Psoas muscle (tissue), 7 donors: ENCODE measurements at regions not wholly inside any gene's neighbourhood (a gene's known extent, or its start where the extent isn't known, plus 50 kb on each side); places are given as distances from the start of the nearest gene placed in this dataset.

Source experiments
- ATAC-seq, 4 donors: fragments of 200-7000 bp; cut with Tn5 transposase; one replicate each; pipeline ENCODE4 v1.9.1; 2020; ENCODE audit warnings: moderate library complexity in 3 of 4, mild to moderate bottlenecking in 2 of 4
- DNase-seq, 2 donors: peaks; one replicate each; pipeline ENCODE4 v3.0.0-alpha.2; 2020
- H3K27ac ChIP-seq: fragments of 200-600 bp; one replicate; pipeline ENCODE4 v1.8.0; 2022
- H3K27me3 ChIP-seq, 3 donors: fragments of 200-600 bp in 1 of 3; one replicate each; pipeline versions ENCODE4 v1.6.1 to v1.8.0; 2013 to 2022; ENCODE audit warnings: low read length in 2 of 3, mild to moderate bottlenecking in 2 of 3, moderate library complexity in 1 of 3; ENCODE audit not compliant: insufficient read depth in 3 of 3
- H3K36me3 ChIP-seq, 2 donors: fragments of 200-600 bp in 1 of 2; one replicate each; pipeline versions ENCODE4 v1.6.1 to v1.8.0; 2013 to 2022; ENCODE audit warnings: low read depth in 1 of 2, mild to moderate bottlenecking in 1 of 2, moderate library complexity in 1 of 2; ENCODE audit not compliant: insufficient read depth in 1 of 2
- H3K4me1 ChIP-seq: fragments of 200-600 bp; one replicate; pipeline ENCODE4 v1.8.0; 2022
- H3K4me3 ChIP-seq: fragments of 200-600 bp; one replicate; pipeline ENCODE4 v1.8.0; 2022; ENCODE audit warnings: mild to moderate bottlenecking
- H3K9me3 ChIP-seq: fragments of 200-600 bp; one replicate; pipeline ENCODE4 v1.8.0; 2022
- WGBS, 3 donors: extraction: QIAGEN DNeasy Blood & Tissue Kit; methylation state at CpG; one replicate each; pipeline versions ENCODE4 v1.1.6 to v1.1.7; 2013; 5-methylcytosine and 5-hydroxymethylcytosine counted together
- intact Hi-C, 2 donors: fragments of 100-400 bp; cut with DNase I; formaldehyde crosslinking; loops; one replicate each; pipeline versions ENCODE4 v1.11.0 to v1.14.2; 2022
- TF ChIP-seq, protein P1 (sequence below): fragments of 200-600 bp; IDR thresholded peaks from one replicate; pipeline ENCODE4 v1.8.0; 2022; ENCODE audit warnings: antibody characterized with exemption
- donor health status: healthy with polysubstance abuse.
- donor health status: DM: no; HTN: no; CAD: no; lungs with moderate emphysema.
- donor health status: Bipolar disorder and iron deficiency.
- donor health status: healthy.
- donor health status: DM: yes; HTN: yes; CAD: no.
- donor health status: DM: no; HTN: no; CAD: no.
- donor health status: DM: yes; HTN: yes; CAD: no.

- intact Hi-C loops: no loop called here
- no peak for ATAC-seq
- 74 to 81% (median 76%) methylated on average over 5 of the region's 5 CpGs for WGBS, 3 donors
These were observed 379.8 kb downstream of the TBC1D4 start for GRCh38 chr13:75102001-75102716.

DNA sequence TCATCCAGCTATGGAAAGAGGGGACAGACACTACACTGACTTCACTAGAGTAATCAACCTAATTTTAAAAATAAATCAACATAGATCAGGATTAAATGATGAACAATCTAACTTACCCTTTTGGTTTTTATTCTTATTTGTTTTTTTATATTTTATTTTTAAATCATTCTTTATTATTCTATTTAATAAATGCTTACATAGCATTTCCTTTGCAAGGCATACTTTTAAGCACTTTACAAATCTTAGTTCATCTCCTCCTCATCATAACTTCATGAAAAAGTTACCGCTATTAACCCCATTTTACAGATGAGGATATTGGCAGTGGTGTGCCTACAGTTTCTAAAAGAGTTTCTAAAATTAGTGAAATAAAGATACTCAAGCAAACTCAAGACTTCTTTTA is 380.6 kb downstream of the TBC1D4 start:
- H3K9me3 ChIP-seq: no peaks in the 10 kb centered on the region
- H3K27me3 ChIP-seq: no peaks in the 10 kb centered on the region
- WGBS, 3 donors: 100% methylated on average over 1 of the region's 1 CpG
- no peak for ATAC-seq
- no peaks in the 10 kb centered on the region for H3K4me1 ChIP-seq
- no peak for DNase-seq
- intact Hi-C loops: no loop called here
- no peak overlapping the region for H3K4me3 ChIP-seq
- H3K27ac ChIP-seq: no peak overlapping the region
- TF ChIP-seq, protein P1, sequence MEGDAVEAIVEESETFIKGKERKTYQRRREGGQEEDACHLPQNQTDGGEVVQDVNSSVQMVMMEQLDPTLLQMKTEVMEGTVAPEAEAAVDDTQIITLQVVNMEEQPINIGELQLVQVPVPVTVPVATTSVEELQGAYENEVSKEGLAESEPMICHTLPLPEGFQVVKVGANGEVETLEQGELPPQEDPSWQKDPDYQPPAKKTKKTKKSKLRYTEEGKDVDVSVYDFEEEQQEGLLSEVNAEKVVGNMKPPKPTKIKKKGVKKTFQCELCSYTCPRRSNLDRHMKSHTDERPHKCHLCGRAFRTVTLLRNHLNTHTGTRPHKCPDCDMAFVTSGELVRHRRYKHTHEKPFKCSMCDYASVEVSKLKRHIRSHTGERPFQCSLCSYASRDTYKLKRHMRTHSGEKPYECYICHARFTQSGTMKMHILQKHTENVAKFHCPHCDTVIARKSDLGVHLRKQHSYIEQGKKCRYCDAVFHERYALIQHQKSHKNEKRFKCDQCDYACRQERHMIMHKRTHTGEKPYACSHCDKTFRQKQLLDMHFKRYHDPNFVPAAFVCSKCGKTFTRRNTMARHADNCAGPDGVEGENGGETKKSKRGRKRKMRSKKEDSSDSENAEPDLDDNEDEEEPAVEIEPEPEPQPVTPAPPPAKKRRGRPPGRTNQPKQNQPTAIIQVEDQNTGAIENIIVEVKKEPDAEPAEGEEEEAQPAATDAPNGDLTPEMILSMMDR: no peak
- H3K36me3 ChIP-seq: no peaks in the 10 kb centered on the region

More at GRCh38 chr13:75102001-75102716, 379.8 kb downstream of the TBC1D4 start:
- Histone ChIP-seq H3K36me3 (no peaks in the 10 kb centered on the region), H3K27me3 (no peaks in the 10 kb centered on the region), H3K4me1 (no peaks in the 10 kb centered on the region), H3K4me3 (no peak overlapping the region), H3K9me3 (no peaks in the 10 kb centered on the region), H3K27ac (no peak overlapping the region)
- DNase-seq: no peak
- TF ChIP-seq, protein P1: no peak

GRCh38 chr13:75092143-75092542 is 389.8 kb downstream of the TBC1D4 start:
- WGBS, 3 donors: 55 to 73% (median 65%) methylated on average over 2 of the region's 2 CpGs

DNA sequence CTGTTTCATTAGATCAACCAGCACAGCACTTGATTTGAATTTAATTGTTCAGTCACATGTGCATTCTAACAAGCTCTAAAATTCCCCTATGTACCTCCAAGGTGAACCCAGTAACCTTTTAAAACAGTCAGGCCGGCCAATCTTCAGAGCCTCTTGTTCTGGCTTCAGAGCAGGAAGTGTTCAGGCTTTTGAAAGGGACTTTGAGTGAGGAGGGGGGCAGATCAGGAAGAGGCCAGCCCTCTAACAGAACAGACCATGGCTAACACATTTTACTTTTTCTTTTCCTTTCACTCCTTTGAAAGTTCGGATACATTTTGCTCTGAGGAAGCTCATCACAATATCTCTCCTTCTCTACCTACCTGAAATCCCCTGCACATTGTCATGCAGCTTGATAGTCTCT is 390.3 kb downstream of the TBC1D4 start:
- Histone ChIP-seq H3K27ac (no peak overlapping the region), H3K36me3 (no peaks in the 10 kb centered on the region), H3K27me3 (no peaks in the 10 kb centered on the region), H3K4me3 (no peak overlapping the region), H3K4me1 (no peaks in the 10 kb centered on the region), H3K9me3 (no peaks in the 10 kb centered on the region)
- DNase-seq (no peak), ATAC-seq (no peak)
- intact Hi-C loops: no loop called here
- 60 to 74% (median 63%) methylated on average over 2 of the region's 2 CpGs for WGBS, 3 donors
- TF ChIP-seq, protein P1: no peak

More at GRCh38 chr13:75092143-75092542, 389.8 kb downstream of the TBC1D4 start:
- H3K36me3 ChIP-seq: no peaks in the 10 kb centered on the region
- H3K4me3 ChIP-seq: no peak overlapping the region
- intact Hi-C loops: no loop called here
- DNase-seq (no peak), ATAC-seq (no peak)
- no peak overlapping the region for H3K27ac ChIP-seq
- H3K9me3 ChIP-seq: no peaks in the 10 kb centered on the region
- H3K4me1 ChIP-seq: no peaks in the 10 kb centered on the region
- no peaks in the 10 kb centered on the region for H3K27me3 ChIP-seq
- TF ChIP-seq, protein P1: no peak
